ENCODE measurements at regions not wholly inside any gene's neighbourhood (a gene's known extent, or its start where the extent isn't known, plus 50 kb on each side); places are given as distances from the start of the nearest gene placed in this dataset.

DNA sequence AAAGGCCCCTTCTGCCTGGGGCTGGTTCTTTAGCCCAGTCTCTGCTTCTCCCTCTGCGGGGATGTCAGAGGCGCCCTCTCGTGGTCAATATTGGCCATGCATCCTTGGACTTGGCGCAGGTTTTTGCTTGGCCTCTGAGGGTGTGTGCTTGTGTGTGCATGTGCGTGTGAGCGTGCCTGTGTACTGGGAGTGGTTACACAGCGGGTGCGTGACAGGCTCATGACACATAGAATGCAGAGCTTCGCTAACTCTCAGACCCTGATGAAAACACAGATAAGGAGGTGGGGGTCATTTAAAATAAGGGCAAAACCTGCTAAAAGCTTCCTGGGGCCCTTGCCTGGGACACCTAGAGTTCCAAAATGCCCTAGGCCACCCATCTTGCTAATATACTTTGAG is 160.9 kb downstream of the SMAD6 start (continued):
- TF ChIP-seq, protein P1, sequence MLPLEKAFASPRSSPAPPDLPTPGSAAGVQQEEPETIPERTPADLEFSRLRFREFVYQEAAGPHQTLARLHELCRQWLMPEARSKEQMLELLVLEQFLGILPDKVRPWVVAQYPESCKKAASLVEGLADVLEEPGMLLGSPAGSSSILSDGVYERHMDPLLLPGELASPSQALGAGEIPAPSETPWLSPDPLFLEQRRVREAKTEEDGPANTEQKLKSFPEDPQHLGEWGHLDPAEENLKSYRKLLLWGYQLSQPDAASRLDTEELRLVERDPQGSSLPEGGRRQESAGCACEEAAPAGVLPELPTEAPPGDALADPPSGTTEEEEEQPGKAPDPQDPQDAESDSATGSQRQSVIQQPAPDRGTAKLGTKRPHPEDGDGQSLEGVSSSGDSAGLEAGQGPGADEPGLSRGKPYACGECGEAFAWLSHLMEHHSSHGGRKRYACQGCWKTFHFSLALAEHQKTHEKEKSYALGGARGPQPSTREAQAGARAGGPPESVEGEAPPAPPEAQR (CRISPR knock-in tag; IDR thresholded peaks at IDR 0.05) = no peak
- no peak for TF ChIP-seq TEAD4 (CRISPR knock-in tag; IDR thresholded peaks at IDR 0.05)
- TF ChIP-seq USF1 (CRISPR knock-in tag; IDR thresholded peaks at IDR 0.05) = no peak

DNA sequence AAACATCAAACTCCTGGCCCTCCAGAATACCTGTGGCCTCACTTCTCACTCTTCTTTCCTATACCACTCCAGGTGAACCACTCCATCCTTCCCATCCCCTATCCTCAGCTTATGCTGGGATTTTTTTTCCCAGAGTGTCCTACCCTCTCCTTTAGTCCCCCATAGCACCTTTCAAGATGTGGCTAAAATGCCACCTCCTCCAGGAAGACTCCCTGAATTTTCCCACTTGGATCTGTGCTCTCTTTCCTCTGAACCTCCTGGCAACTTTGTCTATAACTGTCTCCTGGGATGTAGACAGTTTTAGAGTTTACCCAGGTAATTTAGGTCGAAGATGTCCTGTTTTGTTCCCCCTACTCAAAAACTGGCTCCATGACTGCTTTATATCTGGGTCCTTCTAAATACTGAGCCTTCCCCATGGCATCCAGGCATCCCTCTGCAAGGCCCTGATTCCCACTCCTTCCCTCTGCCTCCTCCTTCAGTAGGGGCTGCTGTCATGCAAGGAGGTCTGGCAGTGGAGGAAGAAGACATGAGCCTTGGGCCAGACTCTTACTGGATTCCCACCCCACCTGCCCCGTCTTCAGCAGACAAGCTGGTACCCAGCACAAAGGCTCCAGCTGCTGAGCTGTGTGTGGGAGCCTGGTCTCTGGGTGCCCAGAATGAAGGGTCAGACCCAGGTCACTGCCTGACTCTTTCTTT is 161.5 kb downstream of the SMAD6 start:
- H3K4me3 Mint-ChIP-seq = no peak overlapping the region
- DNase-seq (ENCODE audit: low spot score) (no peak), ATAC-seq (no peak)
- peaks cover 13% of the 10 kb centered on the region for H3K4me1 Mint-ChIP-seq
- TF ChIP-seq, protein P2, sequence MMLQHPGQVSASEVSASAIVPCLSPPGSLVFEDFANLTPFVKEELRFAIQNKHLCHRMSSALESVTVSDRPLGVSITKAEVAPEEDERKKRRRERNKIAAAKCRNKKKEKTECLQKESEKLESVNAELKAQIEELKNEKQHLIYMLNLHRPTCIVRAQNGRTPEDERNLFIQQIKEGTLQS (CRISPR knock-in tag; conservative IDR thresholded peaks at IDR 0.05) = no peak
- no peak for TF ChIP-seq ZBTB21 (CRISPR knock-in tag; IDR thresholded peaks at IDR 0.05; ENCODE audit: borderline replicate concordance)
- no peaks in the 10 kb centered on the region for H3K27me3 Mint-ChIP-seq (ENCODE audit: low read depth)
- H3K36me3 Mint-ChIP-seq = no peaks in the 10 kb centered on the region
- no peaks in the 10 kb centered on the region for H3K9me3 Mint-ChIP-seq
- no peak overlapping the region for H3K27ac Mint-ChIP-seq
- POLR2A ChIA-PET = no interaction called here
- CTCF ChIA-PET = interaction anchor here (0.6 to 2.4 kb wide), 3 partner anchors 12 to 218 kb away, joined by 3 to 8 read pairs (median 5); no protein-coding TSS in a partner anchor

GRCh38 chr15:66864086-66864830 is 162.2 kb downstream of the SMAD6 start:
- ChIA-PET POLR2A (interaction anchor here (0.6 kb wide), 1 partner anchor 441 kb away, joined by 4 read pairs; no protein-coding TSS in a partner anchor), CTCF (interaction anchor here (2.4 kb wide), 1 partner anchor 13 kb away, joined by 8 read pairs; no protein-coding TSS in a partner anchor)
- TF ChIP-seq TP53 (CRISPR knock-in tag; IDR thresholded peaks at IDR 0.05) (no peak), NR1H2 (CRISPR knock-in tag; IDR thresholded peaks at IDR 0.05) (no peak)
- DNase-seq (ENCODE audit: low spot score) (no peak), ATAC-seq (no peak)
- H3K36me3 Mint-ChIP-seq = no peaks in the 10 kb centered on the region
- no peak overlapping the region for H3K27ac Mint-ChIP-seq
- H3K9me3 Mint-ChIP-seq = no peaks in the 10 kb centered on the region
- no peaks in the 10 kb centered on the region for H3K27me3 Mint-ChIP-seq (ENCODE audit: low read depth)
- H3K4me3 Mint-ChIP-seq = no peak overlapping the region
- peaks cover 13% of the 10 kb centered on the region for H3K4me1 Mint-ChIP-seq

- no peaks in the 10 kb centered on the region for H3K9me3 Mint-ChIP-seq
- POLR2A ChIA-PET = interaction anchor here (0.6 kb wide), 1 partner anchor 442 kb away, joined by 4 read pairs; no protein-coding TSS in a partner anchor
- no peaks in the 10 kb centered on the region for H3K36me3 Mint-ChIP-seq
- peaks cover 13% of the 10 kb centered on the region for H3K4me1 Mint-ChIP-seq
- ATAC-seq (no peak), DNase-seq (ENCODE audit: low spot score) (no peak)
- no peaks in the 10 kb centered on the region for H3K27me3 Mint-ChIP-seq (ENCODE audit: low read depth)
- H3K27ac Mint-ChIP-seq = no peak overlapping the region
- CTCF ChIA-PET = interaction anchor here (2.4 kb wide), 1 partner anchor 13 kb away, joined by 8 read pairs; no protein-coding TSS in a partner anchor
- H3K4me3 Mint-ChIP-seq = no peak overlapping the region
- no peak for TF ChIP-seq MYBL2 (CRISPR knock-in tag; IDR thresholded peaks at IDR 0.05)
- no peak for TF ChIP-seq ZNF263 (CRISPR knock-in tag; IDR thresholded peaks at IDR 0.05; ENCODE audit: low read depth)
- TF ChIP-seq ZNF121 (CRISPR knock-in tag; IDR thresholded peaks at IDR 0.05) = no peak
- TF ChIP-seq, protein P3, sequence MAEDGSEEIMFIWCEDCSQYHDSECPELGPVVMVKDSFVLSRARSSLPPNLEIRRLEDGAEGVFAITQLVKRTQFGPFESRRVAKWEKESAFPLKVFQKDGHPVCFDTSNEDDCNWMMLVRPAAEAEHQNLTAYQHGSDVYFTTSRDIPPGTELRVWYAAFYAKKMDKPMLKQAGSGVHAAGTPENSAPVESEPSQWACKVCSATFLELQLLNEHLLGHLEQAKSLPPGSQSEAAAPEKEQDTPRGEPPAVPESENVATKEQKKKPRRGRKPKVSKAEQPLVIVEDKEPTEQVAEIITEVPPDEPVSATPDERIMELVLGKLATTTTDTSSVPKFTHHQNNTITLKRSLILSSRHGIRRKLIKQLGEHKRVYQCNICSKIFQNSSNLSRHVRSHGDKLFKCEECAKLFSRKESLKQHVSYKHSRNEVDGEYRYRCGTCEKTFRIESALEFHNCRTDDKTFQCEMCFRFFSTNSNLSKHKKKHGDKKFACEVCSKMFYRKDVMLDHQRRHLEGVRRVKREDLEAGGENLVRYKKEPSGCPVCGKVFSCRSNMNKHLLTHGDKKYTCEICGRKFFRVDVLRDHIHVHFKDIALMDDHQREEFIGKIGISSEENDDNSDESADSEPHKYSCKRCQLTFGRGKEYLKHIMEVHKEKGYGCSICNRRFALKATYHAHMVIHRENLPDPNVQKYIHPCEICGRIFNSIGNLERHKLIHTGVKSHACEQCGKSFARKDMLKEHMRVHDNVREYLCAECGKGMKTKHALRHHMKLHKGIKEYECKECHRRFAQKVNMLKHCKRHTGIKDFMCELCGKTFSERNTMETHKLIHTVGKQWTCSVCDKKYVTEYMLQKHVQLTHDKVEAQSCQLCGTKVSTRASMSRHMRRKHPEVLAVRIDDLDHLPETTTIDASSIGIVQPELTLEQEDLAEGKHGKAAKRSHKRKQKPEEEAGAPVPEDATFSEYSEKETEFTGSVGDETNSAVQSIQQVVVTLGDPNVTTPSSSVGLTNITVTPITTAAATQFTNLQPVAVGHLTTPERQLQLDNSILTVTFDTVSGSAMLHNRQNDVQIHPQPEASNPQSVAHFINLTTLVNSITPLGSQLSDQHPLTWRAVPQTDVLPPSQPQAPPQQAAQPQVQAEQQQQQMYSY (CRISPR knock-in tag; IDR thresholded peaks at IDR 0.05) = no peak
- TF ChIP-seq, protein P4, sequence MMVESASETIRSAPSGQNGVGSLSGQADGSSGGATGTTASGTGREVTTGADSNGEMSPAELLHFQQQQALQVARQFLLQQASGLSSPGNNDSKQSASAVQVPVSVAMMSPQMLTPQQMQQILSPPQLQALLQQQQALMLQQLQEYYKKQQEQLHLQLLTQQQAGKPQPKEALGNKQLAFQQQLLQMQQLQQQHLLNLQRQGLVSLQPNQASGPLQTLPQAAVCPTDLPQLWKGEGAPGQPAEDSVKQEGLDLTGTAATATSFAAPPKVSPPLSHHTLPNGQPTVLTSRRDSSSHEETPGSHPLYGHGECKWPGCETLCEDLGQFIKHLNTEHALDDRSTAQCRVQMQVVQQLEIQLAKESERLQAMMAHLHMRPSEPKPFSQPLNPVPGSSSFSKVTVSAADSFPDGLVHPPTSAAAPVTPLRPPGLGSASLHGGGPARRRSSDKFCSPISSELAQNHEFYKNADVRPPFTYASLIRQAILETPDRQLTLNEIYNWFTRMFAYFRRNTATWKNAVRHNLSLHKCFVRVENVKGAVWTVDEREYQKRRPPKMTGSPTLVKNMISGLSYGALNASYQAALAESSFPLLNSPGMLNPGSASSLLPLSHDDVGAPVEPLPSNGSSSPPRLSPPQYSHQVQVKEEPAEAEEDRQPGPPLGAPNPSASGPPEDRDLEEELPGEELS (CRISPR knock-in tag; IDR thresholded peaks at IDR 0.05) = no peak
- no peak for TF ChIP-seq ESRRA (CRISPR knock-in tag; IDR thresholded peaks at IDR 0.05; ENCODE audit: borderline replicate concordance)
- TF ChIP-seq, protein P5, sequence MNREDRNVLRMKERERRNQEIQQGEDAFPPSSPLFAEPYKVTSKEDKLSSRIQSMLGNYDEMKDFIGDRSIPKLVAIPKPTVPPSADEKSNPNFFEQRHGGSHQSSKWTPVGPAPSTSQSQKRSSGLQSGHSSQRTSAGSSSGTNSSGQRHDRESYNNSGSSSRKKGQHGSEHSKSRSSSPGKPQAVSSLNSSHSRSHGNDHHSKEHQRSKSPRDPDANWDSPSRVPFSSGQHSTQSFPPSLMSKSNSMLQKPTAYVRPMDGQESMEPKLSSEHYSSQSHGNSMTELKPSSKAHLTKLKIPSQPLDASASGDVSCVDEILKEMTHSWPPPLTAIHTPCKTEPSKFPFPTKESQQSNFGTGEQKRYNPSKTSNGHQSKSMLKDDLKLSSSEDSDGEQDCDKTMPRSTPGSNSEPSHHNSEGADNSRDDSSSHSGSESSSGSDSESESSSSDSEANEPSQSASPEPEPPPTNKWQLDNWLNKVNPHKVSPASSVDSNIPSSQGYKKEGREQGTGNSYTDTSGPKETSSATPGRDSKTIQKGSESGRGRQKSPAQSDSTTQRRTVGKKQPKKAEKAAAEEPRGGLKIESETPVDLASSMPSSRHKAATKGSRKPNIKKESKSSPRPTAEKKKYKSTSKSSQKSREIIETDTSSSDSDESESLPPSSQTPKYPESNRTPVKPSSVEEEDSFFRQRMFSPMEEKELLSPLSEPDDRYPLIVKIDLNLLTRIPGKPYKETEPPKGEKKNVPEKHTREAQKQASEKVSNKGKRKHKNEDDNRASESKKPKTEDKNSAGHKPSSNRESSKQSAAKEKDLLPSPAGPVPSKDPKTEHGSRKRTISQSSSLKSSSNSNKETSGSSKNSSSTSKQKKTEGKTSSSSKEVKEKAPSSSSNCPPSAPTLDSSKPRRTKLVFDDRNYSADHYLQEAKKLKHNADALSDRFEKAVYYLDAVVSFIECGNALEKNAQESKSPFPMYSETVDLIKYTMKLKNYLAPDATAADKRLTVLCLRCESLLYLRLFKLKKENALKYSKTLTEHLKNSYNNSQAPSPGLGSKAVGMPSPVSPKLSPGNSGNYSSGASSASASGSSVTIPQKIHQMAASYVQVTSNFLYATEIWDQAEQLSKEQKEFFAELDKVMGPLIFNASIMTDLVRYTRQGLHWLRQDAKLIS (CRISPR knock-in tag; IDR thresholded peaks at IDR 0.05; ENCODE audit: borderline replicate concordance) = no peak
- no peak for TF ChIP-seq SP1 (CRISPR knock-in tag; conservative IDR thresholded peaks at IDR 0.05)
- TF ChIP-seq GABPB1 (CRISPR knock-in tag; IDR thresholded peaks at IDR 0.05) = no peak
Measured at GRCh38 chr15:66864871-66865281, 162.8 kb downstream of the SMAD6 start.
